ENCODE measurements at regions not wholly inside any gene's neighbourhood (a gene's known extent, or its start where the extent isn't known, plus 50 kb on each side); places are given as distances from the start of the nearest gene placed in this dataset.

- TF ChIP-seq, protein P1, sequence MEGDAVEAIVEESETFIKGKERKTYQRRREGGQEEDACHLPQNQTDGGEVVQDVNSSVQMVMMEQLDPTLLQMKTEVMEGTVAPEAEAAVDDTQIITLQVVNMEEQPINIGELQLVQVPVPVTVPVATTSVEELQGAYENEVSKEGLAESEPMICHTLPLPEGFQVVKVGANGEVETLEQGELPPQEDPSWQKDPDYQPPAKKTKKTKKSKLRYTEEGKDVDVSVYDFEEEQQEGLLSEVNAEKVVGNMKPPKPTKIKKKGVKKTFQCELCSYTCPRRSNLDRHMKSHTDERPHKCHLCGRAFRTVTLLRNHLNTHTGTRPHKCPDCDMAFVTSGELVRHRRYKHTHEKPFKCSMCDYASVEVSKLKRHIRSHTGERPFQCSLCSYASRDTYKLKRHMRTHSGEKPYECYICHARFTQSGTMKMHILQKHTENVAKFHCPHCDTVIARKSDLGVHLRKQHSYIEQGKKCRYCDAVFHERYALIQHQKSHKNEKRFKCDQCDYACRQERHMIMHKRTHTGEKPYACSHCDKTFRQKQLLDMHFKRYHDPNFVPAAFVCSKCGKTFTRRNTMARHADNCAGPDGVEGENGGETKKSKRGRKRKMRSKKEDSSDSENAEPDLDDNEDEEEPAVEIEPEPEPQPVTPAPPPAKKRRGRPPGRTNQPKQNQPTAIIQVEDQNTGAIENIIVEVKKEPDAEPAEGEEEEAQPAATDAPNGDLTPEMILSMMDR (conservative IDR thresholded peaks at IDR 0.05), result no peak
- TF ChIP-seq EZH2 (IDR thresholded peaks at IDR 0.05; ENCODE audit: low read depth), result no peak
Measured at GRCh38 chr2:60312618-60313017, 240.8 kb downstream of the BCL11A start.

Data from PC-9 (cell line).